HFFc6 (cell line): ENCODE measurements at regions not wholly inside any gene's neighbourhood (a gene's known extent, or its start where the extent isn't known, plus 50 kb on each side); places are given as distances from the start of the nearest gene placed in this dataset.

Source experiments
- DNase-seq: peaks from one replicate; pipeline ENCODE4 v3.0.0-alpha.2; 2018
- H3K27ac Mint-ChIP-seq: 2 replicates; pipeline ENCODE4 v1.8.0; 2020; ENCODE audit warnings: mild to moderate bottlenecking, mixed read lengths
- H3K27me3 Mint-ChIP-seq: 2 replicates; pipeline ENCODE4 v1.8.0; 2021; ENCODE audit warnings: mild to moderate bottlenecking, moderate library complexity, mixed read lengths; ENCODE audit not compliant: insufficient read depth
- H3K36me3 Mint-ChIP-seq: 2 replicates; pipeline ENCODE4 v1.8.0; 2021; ENCODE audit warnings: low read depth, mixed read lengths
- H3K4me1 Mint-ChIP-seq: 2 replicates; pipeline ENCODE4 v1.8.0; 2020; ENCODE audit warnings: low read depth, mixed read lengths
- H3K4me3 Mint-ChIP-seq: 2 replicates; pipeline ENCODE4 v1.8.0; 2020; ENCODE audit warnings: mild to moderate bottlenecking, moderate library complexity, mixed read lengths
- H3K9me3 Mint-ChIP-seq: 2 replicates; pipeline ENCODE4 v1.8.0; 2020; ENCODE audit warnings: mild to moderate bottlenecking, mixed read lengths
- TF ChIP-seq, protein P1 (sequence below): fragments of 200-600 bp; sonication (generic); IDR thresholded peaks from 2 replicates; pipeline ENCODE4 v1.5.0; 2021; ENCODE audit warnings: antibody characterized with exemption, mild to moderate bottlenecking

GRCh38 chr3:181558870-181559269 is 152.9 kb upstream of the SOX2 start:
- no peak for DNase-seq
- Mint-ChIP-seq H3K36me3 (no peaks in the 10 kb centered on the region), H3K4me1 (no peaks in the 10 kb centered on the region), H3K27ac (no peak overlapping the region), H3K27me3 (no peaks in the 10 kb centered on the region), H3K4me3 (no peak overlapping the region), H3K9me3 (peaks cover 31% of the 10 kb centered on the region)
- TF ChIP-seq, protein P1, sequence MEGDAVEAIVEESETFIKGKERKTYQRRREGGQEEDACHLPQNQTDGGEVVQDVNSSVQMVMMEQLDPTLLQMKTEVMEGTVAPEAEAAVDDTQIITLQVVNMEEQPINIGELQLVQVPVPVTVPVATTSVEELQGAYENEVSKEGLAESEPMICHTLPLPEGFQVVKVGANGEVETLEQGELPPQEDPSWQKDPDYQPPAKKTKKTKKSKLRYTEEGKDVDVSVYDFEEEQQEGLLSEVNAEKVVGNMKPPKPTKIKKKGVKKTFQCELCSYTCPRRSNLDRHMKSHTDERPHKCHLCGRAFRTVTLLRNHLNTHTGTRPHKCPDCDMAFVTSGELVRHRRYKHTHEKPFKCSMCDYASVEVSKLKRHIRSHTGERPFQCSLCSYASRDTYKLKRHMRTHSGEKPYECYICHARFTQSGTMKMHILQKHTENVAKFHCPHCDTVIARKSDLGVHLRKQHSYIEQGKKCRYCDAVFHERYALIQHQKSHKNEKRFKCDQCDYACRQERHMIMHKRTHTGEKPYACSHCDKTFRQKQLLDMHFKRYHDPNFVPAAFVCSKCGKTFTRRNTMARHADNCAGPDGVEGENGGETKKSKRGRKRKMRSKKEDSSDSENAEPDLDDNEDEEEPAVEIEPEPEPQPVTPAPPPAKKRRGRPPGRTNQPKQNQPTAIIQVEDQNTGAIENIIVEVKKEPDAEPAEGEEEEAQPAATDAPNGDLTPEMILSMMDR = no peak

GRCh38 chr3:181555681-181556080 is 156.0 kb upstream of the SOX2 start:
- no peak overlapping the region for H3K27ac Mint-ChIP-seq
- no peaks in the 10 kb centered on the region for H3K36me3 Mint-ChIP-seq
- H3K9me3 Mint-ChIP-seq = peaks cover 40% of the 10 kb centered on the region
- no peaks in the 10 kb centered on the region for H3K4me1 Mint-ChIP-seq
- H3K27me3 Mint-ChIP-seq = no peaks in the 10 kb centered on the region
- no peak overlapping the region for H3K4me3 Mint-ChIP-seq
- TF ChIP-seq, protein P1 = no peak
- DNase-seq = no peak

DNA sequence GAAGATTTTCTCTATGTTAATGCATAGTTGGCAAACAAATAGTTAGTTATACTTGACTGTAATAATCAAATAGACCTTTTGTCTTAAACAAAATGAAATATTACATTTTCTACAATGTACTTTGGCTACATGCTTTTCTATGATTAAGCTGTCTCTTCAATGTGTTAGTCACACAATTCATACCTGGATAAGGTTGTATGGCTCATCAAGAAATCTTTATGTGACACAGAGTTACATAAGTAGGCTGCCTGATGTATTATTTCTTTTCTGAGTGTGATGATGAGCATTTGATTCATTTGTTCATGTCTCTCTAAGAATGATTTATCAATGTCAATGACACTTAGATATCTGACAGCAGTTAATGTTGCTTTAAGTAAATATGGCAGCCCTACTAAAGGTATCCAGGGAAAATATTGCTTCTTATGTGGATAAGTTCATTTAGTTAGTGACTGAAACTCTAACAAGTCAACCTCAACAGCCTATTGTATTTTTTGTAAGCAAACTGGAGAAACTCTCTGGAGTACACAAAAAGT is 157.4 kb upstream of the SOX2 start:
- no peaks in the 10 kb centered on the region for H3K4me1 Mint-ChIP-seq
- no peak for DNase-seq
- no peaks in the 10 kb centered on the region for H3K27me3 Mint-ChIP-seq
- no peak overlapping the region for H3K4me3 Mint-ChIP-seq
- H3K27ac Mint-ChIP-seq = no peak overlapping the region
- H3K36me3 Mint-ChIP-seq = no peaks in the 10 kb centered on the region
- TF ChIP-seq, protein P1 = no peak
- peaks cover 40% of the 10 kb centered on the region for H3K9me3 Mint-ChIP-seq

DNA sequence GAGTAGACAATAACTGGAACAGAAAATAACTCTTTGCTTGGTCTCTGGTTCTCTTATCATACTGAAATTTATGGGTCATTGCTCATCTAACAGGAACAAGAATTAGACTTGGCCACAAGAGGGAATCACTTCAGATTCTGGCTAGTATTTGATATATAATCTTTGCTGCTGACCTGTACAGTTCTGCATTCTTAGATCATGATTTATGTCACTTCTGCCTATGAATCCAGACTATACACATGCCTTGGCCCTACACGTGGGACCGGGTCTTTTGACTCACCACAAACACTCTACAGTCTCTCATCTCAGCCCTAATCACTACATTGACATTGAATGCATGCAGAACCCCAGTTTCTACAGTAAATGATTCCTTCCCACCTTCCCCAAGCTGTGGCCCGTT is 162.5 kb upstream of the SOX2 start:
- H3K27ac Mint-ChIP-seq = no peak overlapping the region
- peaks cover 63% of the 10 kb centered on the region for H3K9me3 Mint-ChIP-seq

GRCh38 chr3:181541414-181541813 is 170.3 kb upstream of the SOX2 start:
- Mint-ChIP-seq H3K27ac (no peak overlapping the region), H3K36me3 (no peaks in the 10 kb centered on the region), H3K4me3 (no peak overlapping the region), H3K4me1 (no peaks in the 10 kb centered on the region), H3K27me3 (no peaks in the 10 kb centered on the region), H3K9me3 (peaks cover 34% of the 10 kb centered on the region)
- no peak for DNase-seq
- TF ChIP-seq, protein P1 = no peak

More for the DNA sequence above, 162.5 kb upstream of the SOX2 start:
- TF ChIP-seq, protein P1 = no peak
- no peak for DNase-seq
- no peaks in the 10 kb centered on the region for H3K27me3 Mint-ChIP-seq
- H3K4me1 Mint-ChIP-seq = no peaks in the 10 kb centered on the region
- H3K36me3 Mint-ChIP-seq = no peaks in the 10 kb centered on the region
- H3K4me3 Mint-ChIP-seq = no peak overlapping the region

- TF ChIP-seq, protein P1 = no peak
- no peaks in the 10 kb centered on the region for H3K36me3 Mint-ChIP-seq
- no peaks in the 10 kb centered on the region for H3K4me1 Mint-ChIP-seq
- no peak overlapping the region for H3K27ac Mint-ChIP-seq
- no peaks in the 10 kb centered on the region for H3K27me3 Mint-ChIP-seq
- no peak for DNase-seq
- no peak overlapping the region for H3K4me3 Mint-ChIP-seq
- peaks cover 25% of the 10 kb centered on the region for H3K9me3 Mint-ChIP-seq
Measured at GRCh38 chr3:181534781-181535221, 176.9 kb upstream of the SOX2 start.
